ENCODE measurements at regions not wholly inside any gene's neighbourhood (a gene's known extent, or its start where the extent isn't known, plus 50 kb on each side); places are given as distances from the start of the nearest gene placed in this dataset.

GRCh38 chr14:55869397-55870049, 248.7 kb upstream of the PELI2 start:
- ATAC-seq (ENCODE audit: insufficient read depth, low read depth) (no peak), DNase-seq (no peak)
- H3K4me2 ChIP-seq (ENCODE audit: insufficient read depth, low read length): no peak overlapping the region
- no peak overlapping the region for H3K4me3 ChIP-seq (ENCODE audit: low read depth in 1 of 2, low read length in 2 of 2)
- no peaks in the 10 kb centered on the region for H3K9me3 ChIP-seq (ENCODE audit: insufficient read depth, low read length, severe bottlenecking)
- H3K36me3 ChIP-seq (ENCODE audit: insufficient read depth, low read length): no peaks in the 10 kb centered on the region
- H2AFZ ChIP-seq (ENCODE audit: low read depth, low read length): no peak overlapping the region
- TF ChIP-seq EZH2 (IDR thresholded peaks at IDR 0.05; ENCODE audit: borderline replicate concordance, low read depth, low read length, severe bottlenecking): no peak
- TF ChIP-seq CTCF (IDR thresholded peaks at IDR 0.05; ENCODE audit: borderline replicate concordance, extremely low read depth, low read length, poor library complexity, severe bottlenecking): no peak
- H3K27me3 ChIP-seq (ENCODE audit: insufficient read depth, low read length, poor library complexity): no peaks in the 10 kb centered on the region
- no peaks in the 10 kb centered on the region for H4K20me1 ChIP-seq (ENCODE audit: insufficient read depth, low read length)
- H3K4me1 ChIP-seq (ENCODE audit: insufficient read depth, low read length): no peaks in the 10 kb centered on the region
- H3K9ac ChIP-seq (ENCODE audit: low read depth, low read length): no peak overlapping the region
- H3K79me2 ChIP-seq (ENCODE audit: insufficient read depth, low read length): no peaks in the 10 kb centered on the region
- H3K27ac ChIP-seq (ENCODE audit: low read length): no peak overlapping the region

- Histone ChIP-seq H3K36me3 (ENCODE audit: insufficient read depth, low read length) (no peaks in the 10 kb centered on the region), H4K20me1 (ENCODE audit: insufficient read depth, low read length) (no peaks in the 10 kb centered on the region), H3K4me2 (ENCODE audit: insufficient read depth, low read length) (no peak overlapping the region), H3K9me3 (ENCODE audit: insufficient read depth, low read length, severe bottlenecking) (no peaks in the 10 kb centered on the region), H2AFZ (ENCODE audit: low read depth, low read length) (no peak overlapping the region), H3K27me3 (ENCODE audit: insufficient read depth, low read length, poor library complexity) (no peaks in the 10 kb centered on the region), H3K9ac (ENCODE audit: low read depth, low read length) (no peak overlapping the region), H3K27ac (ENCODE audit: low read length) (no peak overlapping the region), H3K4me1 (ENCODE audit: insufficient read depth, low read length) (no peaks in the 10 kb centered on the region), H3K4me3 (ENCODE audit: low read depth in 1 of 2, low read length in 2 of 2) (no peak overlapping the region), H3K79me2 (ENCODE audit: insufficient read depth, low read length) (no peaks in the 10 kb centered on the region)
- DNase-seq (no peak), ATAC-seq (ENCODE audit: insufficient read depth, low read depth) (no peak)
- TF ChIP-seq EZH2 (IDR thresholded peaks at IDR 0.05; ENCODE audit: borderline replicate concordance, low read depth, low read length, severe bottlenecking): no peak
- TF ChIP-seq CTCF (IDR thresholded peaks at IDR 0.05; ENCODE audit: borderline replicate concordance, extremely low read depth, low read length, poor library complexity, severe bottlenecking): no peak
Observed at GRCh38 chr14:55873169-55873568, 245.0 kb upstream of the PELI2 start.

GRCh38 chr14:55874785-55875184, 243.4 kb upstream of the PELI2 start:
- Histone ChIP-seq H3K79me2 (ENCODE audit: insufficient read depth, low read length) (no peaks in the 10 kb centered on the region), H2AFZ (ENCODE audit: low read depth, low read length) (no peak overlapping the region), H3K4me1 (ENCODE audit: insufficient read depth, low read length) (no peaks in the 10 kb centered on the region), H3K4me3 (ENCODE audit: low read depth in 1 of 2, low read length in 2 of 2) (no peak overlapping the region), H3K27me3 (ENCODE audit: insufficient read depth, low read length, poor library complexity) (no peaks in the 10 kb centered on the region), H3K9me3 (ENCODE audit: insufficient read depth, low read length, severe bottlenecking) (no peaks in the 10 kb centered on the region), H3K4me2 (ENCODE audit: insufficient read depth, low read length) (no peak overlapping the region), H3K27ac (ENCODE audit: low read length) (no peak overlapping the region), H3K9ac (ENCODE audit: low read depth, low read length) (no peak overlapping the region), H4K20me1 (ENCODE audit: insufficient read depth, low read length) (no peaks in the 10 kb centered on the region), H3K36me3 (ENCODE audit: insufficient read depth, low read length) (no peaks in the 10 kb centered on the region)
- TF ChIP-seq CTCF (IDR thresholded peaks at IDR 0.05; ENCODE audit: borderline replicate concordance, extremely low read depth, low read length, poor library complexity, severe bottlenecking) (no peak), EZH2 (IDR thresholded peaks at IDR 0.05; ENCODE audit: borderline replicate concordance, low read depth, low read length, severe bottlenecking) (no peak)
- DNase-seq: no peak
- ATAC-seq (ENCODE audit: insufficient read depth, low read depth): no peak

Data from DND-41 (cell line).